HTR-8/SVneo (cell line): ENCODE measurements at regions not wholly inside any gene's neighbourhood (a gene's known extent, or its start where the extent isn't known, plus 50 kb on each side); places are given as distances from the start of the nearest gene placed in this dataset.
"Not testable (repeated sequence)": the region's sequence is repeated elsewhere in the genome, so short reads cannot be mapped to it uniquely, and the experiment has no call there.

ENCODE experiments used
- DNase-seq: peaks from one replicate; pipeline ENCODE4 v3.0.0; 2011; ENCODE audit warnings: low spot score, mixed read lengths; ENCODE audit not compliant: insufficient read length
- FAIRE-seq: peaks from 2 replicates; lab custom pipeline; 2011; peaks lifted over from hg19 to GRCh38; lab: Jason Lieb, UNC

DNA sequence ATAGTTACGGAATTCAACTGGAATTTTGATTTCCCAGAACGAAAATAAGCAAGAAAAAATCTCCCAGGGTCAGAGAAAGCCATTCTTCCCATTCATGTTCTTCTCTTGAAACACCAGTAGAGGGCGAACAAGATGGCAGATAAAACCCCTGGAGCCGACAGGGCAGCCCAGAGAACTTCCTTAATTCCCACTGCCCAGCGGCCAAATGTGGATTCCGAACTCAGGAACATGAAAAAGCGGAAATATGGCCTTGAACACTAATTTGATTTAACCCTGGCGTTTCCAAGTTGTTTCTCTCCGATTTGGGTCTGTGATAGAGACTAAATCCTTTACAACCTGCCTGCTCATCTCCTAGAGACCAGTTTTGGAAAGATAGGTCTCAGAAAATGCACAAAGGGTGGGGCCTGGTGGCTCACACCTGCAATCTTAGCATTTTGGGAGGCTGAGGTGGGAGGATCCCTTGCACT is 100.7 kb upstream of the WAC start:
- FAIRE-seq = no peak
- DNase-seq = peak; percentile 79

DNA sequence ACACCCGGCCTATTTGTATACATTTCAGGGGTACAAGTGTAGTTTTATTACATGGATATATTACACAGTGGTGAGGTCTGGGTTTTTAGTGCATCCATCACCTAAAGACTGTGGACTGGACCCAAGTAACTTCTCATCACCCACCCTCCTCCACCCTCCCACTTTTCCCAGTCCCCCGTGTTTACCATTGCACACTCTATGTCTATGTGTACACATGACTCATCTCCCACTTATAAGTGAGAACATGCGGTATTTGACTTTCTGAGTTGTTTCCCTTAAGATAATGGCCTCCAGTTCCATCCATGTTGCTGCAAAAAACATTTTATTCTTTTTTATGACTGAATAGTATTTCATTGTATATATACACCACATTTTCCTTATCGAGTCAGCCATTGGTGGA is 98.9 kb upstream of the WAC start:
- FAIRE-seq (no peak), DNase-seq (no peak)

- FAIRE-seq = no peak
- no peak for DNase-seq
These were observed 90.5 kb upstream of the WAC start for GRCh38 chr10:28442403-28442802.

DNA sequence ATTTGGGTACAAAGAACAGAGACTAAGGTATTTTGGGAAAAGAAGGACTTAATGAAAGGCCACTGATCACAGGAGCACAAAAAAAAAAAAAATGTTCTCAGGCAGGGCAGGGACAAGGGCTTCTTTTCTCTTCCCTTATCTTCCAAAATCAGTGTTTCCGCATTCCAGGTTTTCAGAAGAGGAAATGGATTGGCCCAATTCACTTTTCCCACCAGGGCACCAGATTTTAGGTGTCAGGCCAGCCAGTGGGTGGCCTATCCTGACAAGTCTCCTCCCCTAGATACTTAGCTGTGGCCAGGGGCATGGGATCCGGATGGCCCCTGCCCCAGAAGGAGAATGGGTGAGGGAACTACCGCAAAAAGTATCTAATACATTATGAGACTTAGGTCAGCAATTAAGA is 88.9 kb upstream of the WAC start:
- DNase-seq (no peak), FAIRE-seq (no peak)

GRCh38 chr10:28445516-28445915 is 87.4 kb upstream of the WAC start:
- FAIRE-seq (no peak), DNase-seq (no peak)

DNA sequence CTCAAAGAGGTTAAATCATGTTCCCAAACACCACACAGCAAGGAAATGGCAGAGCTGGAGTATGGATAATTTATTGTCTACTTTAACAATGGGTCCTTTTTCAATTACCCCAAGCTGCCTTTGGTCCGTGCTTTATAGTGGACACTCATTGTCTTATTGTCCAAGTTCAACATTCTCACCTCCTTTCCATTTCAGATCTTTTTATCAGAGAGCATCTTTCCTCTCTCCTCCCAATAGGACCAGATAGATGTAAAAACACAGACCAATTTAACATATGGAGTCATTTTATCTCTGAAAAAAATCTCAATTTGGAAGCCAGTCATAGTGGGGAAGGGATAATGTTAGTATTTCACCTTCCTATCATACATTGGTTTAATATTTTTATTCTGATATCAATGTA is 83.5 kb upstream of the WAC start:
- no peak for FAIRE-seq

GRCh38 chr10:28449926-28450325 is 83.0 kb upstream of the WAC start:
- FAIRE-seq = no peak
- no peak for DNase-seq

More for the DNA sequence above, 83.5 kb upstream of the WAC start:
- no peak for DNase-seq

DNA sequence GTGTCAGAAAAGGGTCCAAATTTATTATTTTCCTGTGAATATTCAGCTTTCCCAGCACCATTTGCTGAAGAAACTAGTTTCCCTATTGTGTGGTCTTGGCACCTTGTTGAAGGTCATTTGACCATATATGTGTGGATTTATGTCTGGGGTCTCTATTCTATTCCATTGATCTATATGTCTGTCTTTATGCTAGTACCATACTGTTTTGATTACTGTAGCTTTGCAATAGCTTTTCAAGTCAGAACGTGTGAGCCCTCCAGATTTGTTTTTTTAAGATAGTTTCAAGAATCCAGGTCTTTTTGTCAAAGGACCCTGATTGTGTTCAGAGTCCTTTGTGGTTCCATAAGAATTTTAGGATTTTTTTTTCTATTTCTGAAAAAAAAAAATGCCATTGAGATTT is 79.0 kb upstream of the WAC start:
- DNase-seq (no peak), FAIRE-seq (no peak)

DNA sequence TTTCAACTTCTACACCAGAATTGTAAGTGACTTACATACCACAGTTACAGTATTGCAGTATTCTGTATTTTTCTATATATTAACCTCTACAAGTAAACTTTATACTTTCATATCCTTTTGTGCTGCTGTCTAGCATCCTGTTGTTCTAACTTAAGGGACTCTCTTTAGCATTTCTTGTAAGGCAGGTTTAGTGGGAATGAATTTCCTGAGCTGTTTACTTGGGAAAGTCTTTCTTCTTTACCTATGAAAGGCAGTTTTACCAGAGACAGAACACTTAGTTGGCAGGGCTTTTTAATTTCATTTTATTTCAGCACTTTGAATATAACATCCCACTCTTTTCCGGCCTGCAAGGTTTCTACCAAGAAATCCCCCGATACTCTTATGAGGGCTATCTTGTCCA is 75.8 kb upstream of the WAC start:
- FAIRE-seq = no peak

GRCh38 chr10:28457873-28458272 is 75.0 kb upstream of the WAC start:
- FAIRE-seq, DNase-seq: not testable (repeated sequence)

More for the DNA sequence above, 75.8 kb upstream of the WAC start:
- DNase-seq = no peak

DNA sequence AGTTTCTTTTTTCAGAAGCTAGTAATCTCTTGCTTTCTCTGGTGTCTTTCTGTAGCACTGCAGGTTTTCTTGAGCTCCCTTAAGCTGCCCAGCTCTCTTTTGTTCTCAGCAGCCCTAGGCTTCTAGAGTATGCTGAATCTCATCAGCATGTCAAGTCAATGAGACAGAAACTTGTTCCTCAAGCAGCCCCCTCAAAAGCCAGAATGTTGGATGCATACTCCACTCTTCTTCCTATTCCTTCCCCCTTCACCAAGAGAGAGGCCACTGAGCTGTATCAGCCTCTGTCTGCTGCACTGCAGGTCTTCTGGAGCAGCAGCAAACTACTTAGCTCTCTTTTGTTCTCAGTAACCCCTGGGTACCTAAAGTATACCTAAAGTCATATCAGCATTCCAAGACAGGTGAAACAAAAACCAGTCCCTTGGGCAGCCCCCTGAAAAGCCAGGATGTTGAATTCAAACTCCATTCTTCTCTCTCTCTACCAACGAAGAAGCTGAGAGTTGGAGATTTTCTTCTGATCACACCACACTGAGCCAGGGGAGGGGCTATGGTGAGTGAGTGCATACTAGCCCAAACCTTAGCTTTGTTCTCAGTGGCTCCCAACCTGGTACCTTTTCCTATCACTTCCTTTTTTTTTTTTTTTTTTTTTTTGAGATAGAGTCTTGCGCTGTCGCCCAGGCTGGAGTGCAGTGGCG is 73.3 kb upstream of the WAC start:
- no peak for DNase-seq
- FAIRE-seq = no peak

GRCh38 chr10:28463141-28463540 is 69.8 kb upstream of the WAC start:
- no peak for DNase-seq
- FAIRE-seq = no peak

GRCh38 chr10:28463676-28464395 is 69.1 kb upstream of the WAC start:
- DNase-seq (no peak), FAIRE-seq (no peak)

DNA sequence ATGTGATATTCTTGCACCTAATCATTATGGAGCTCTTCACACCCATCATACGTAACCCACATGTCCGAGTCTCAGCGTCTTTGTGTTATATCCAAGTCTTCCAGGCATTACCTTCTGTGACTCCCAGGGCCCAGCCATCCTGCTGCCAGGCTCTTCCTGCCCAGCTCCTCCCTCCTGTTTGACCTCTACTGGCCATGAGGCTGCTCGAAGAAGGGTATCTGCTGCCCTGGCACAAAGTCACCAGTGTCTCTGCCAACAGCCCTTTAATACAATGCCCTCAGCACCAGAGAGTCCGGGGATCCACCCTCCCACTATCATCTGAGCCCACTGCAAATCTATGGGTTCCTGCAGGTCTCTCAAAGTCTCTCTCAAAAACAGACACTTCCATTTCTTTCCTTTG is 65.3 kb upstream of the WAC start:
- no peak for DNase-seq
- FAIRE-seq = no peak

DNA sequence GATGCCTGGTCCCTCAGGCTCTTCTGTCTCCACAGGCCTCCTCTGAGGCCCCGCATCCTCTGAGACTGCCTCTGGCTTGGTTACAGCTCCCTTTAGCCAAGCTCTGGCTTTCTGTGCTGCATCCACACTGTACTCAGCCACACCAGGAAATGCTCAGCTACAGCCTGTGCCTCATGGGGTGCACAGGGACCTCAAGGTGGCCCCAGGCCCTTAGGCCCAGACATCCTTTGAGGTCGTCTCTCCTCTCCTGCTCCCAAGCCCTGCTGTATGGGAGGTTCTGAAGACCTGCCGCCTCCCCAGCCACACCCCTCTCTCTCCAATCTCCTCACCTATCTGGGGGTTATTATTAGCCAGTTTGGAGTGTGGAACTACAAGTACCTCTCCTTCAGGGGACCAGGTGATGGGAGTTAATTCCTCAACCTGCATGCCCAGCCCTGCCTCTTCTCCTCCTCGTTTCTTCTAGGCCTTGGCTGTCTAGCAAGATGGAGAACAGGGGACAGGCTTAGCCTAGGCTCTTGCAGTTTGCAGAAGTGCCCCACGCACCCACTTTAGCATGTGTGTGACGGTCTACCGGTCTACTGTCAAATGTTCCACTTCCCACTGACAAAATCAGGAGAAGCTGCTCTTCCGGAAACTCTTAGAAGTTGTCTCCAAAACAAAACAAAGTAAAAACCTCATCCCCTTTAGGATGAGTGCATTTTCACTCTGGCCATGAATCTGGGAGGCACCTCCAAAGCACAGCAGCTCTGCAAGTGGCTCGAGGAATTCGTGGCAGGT is 64.0 kb upstream of the WAC start:
- no peak for FAIRE-seq

GRCh38 chr10:28470873-28471651 is 61.9 kb upstream of the WAC start:
- no peak for FAIRE-seq
- no peak for DNase-seq

More for the DNA sequence above, 64.0 kb upstream of the WAC start:
- DNase-seq = no peak

DNA sequence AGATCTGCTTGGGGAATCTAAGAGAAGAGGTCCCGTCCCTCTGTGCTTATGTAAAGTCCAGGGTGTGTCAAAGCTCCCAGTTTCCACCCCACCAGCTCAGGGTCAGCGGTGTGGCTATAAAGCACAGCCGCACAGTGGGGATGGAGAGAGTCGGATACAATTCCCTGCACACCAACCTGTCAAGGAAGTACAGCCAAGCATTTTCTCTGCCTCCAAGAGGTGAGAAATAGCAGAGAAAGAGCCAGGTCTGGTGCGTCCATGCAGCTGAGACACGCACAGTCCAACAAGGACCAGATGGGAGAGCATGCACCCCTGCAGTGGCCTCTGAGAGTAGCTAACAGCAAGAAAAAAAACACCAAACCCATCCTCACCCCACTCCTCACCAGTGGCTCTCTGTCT is 61.3 kb upstream of the WAC start:
- DNase-seq = no peak
- FAIRE-seq = no peak

- FAIRE-seq (no peak), DNase-seq (no peak)
These were observed 54.3 kb upstream of the WAC start for GRCh38 chr10:28478646-28479045.

DNA sequence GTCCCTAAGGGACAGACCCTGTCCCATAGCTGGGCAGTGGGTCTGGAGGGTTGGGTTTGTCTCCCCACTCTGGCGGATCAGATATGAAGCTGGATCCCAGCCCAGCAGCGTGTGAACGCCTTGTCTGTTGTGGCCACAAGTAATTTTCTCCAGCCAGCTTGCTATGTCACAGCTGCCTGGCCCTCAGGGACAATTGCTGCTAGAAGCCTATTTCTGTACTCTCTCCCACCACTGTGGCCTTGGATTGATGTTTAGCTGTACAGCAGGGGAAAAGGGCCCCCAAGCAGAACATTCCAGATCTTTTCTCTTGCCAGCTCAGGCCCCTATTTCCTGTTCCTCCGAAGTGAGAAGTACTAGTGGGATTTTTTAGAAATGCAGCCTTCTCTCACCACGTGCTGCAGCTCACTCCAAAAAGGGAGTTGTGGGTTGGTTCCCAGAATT is 53.5 kb upstream of the WAC start:
- FAIRE-seq (no peak), DNase-seq (no peak)

DNA sequence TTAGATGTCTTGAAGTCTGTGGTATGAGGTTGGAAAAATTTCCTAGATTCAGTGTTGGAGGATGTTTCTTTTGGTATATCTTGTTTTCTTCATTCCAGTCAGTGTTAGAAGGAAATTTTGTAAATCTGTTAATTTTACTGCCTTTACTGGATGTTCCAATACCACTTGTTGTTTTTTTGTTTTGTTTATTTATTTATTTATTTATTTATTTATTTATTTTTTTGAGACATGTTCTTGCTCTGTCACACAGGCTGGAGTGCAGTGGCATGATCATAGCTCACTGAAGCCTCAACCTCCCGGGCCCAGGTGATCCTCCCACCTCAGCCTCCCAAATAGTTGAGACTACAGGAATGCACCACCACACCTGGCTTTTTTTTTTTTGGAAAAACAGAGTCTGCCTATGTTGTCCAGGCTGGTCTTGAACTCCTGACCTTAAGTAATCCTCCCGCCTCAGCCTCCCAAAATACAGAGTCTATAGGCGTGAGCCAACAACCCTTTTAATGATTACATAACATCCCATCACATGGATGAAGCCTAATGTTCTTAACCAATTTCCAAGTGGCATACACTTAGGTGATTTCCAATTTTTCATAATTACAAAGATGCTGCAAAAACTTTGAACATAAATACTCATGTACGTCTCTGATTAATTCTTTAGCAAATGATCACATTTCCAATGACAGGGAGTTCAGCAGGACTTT is 52.8 kb upstream of the WAC start:
- DNase-seq = no peak
- no peak for FAIRE-seq
